ENCODE measurements at regions not wholly inside any gene's neighbourhood (a gene's known extent, or its start where the extent isn't known, plus 50 kb on each side); places are given as distances from the start of the nearest gene placed in this dataset.

GRCh38 chr17:5816491-5817070 is 232.3 kb upstream of the NLRP1 start:
- TF ChIP-seq, protein P1, sequence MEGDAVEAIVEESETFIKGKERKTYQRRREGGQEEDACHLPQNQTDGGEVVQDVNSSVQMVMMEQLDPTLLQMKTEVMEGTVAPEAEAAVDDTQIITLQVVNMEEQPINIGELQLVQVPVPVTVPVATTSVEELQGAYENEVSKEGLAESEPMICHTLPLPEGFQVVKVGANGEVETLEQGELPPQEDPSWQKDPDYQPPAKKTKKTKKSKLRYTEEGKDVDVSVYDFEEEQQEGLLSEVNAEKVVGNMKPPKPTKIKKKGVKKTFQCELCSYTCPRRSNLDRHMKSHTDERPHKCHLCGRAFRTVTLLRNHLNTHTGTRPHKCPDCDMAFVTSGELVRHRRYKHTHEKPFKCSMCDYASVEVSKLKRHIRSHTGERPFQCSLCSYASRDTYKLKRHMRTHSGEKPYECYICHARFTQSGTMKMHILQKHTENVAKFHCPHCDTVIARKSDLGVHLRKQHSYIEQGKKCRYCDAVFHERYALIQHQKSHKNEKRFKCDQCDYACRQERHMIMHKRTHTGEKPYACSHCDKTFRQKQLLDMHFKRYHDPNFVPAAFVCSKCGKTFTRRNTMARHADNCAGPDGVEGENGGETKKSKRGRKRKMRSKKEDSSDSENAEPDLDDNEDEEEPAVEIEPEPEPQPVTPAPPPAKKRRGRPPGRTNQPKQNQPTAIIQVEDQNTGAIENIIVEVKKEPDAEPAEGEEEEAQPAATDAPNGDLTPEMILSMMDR (IDR thresholded peaks at IDR 0.05): no peak
- no peak for TF ChIP-seq POLR2A (IDR thresholded peaks at IDR 0.05)
